Mesodermal cell (in vitro differentiated cells): ENCODE measurements at regions not wholly inside any gene's neighbourhood (a gene's known extent, or its start where the extent isn't known, plus 50 kb on each side); places are given as distances from the start of the nearest gene placed in this dataset.
"Not testable (repeated sequence)": the region's sequence is repeated elsewhere in the genome, so short reads cannot be mapped to it uniquely, and the experiment has no call there.

ENCODE experiments used
- H3K27ac ChIP-seq: 2 replicates; pipeline ENCODE4 v1.7.0; 2013; ENCODE audit warnings: mild to moderate bottlenecking, low read depth, low read length, moderate library complexity; ENCODE audit not compliant: severe bottlenecking
- H3K36me3 ChIP-seq: 2 replicates; pipeline ENCODE4 v1.7.1; 2013; ENCODE audit warnings: mild to moderate bottlenecking, low read length, moderate library complexity; ENCODE audit not compliant: control insufficient read depth, insufficient read depth
- H3K4me1 ChIP-seq: one replicate; pipeline ENCODE4 v1.7.1; 2013; ENCODE audit warnings: mild to moderate bottlenecking, low read length; ENCODE audit not compliant: insufficient read depth, control insufficient read depth, poor library complexity, severe bottlenecking
- H3K4me3 ChIP-seq: 2 replicates; pipeline ENCODE4 v1.7.0; 2013; ENCODE audit warnings: low read length, control low read depth, mild to moderate bottlenecking; ENCODE audit not compliant: insufficient read depth, poor library complexity, severe bottlenecking; ENCODE audit errors: extremely low read depth
- H3K9me3 ChIP-seq: 2 replicates; pipeline ENCODE4 v1.7.1; 2013; ENCODE audit warnings: mild to moderate bottlenecking, low read length, moderate library complexity; ENCODE audit not compliant: control insufficient read depth
- WGBS, 2 experiments: methylation state at CpG; one replicate each; pipeline ENCODE4 v1.1.5; 2013; ENCODE audit warnings: missing lambda C conversion rate in 2 of 2; ENCODE audit not compliant: insufficient coverage in 2 of 2; 5-methylcytosine and 5-hydroxymethylcytosine counted together

DNA sequence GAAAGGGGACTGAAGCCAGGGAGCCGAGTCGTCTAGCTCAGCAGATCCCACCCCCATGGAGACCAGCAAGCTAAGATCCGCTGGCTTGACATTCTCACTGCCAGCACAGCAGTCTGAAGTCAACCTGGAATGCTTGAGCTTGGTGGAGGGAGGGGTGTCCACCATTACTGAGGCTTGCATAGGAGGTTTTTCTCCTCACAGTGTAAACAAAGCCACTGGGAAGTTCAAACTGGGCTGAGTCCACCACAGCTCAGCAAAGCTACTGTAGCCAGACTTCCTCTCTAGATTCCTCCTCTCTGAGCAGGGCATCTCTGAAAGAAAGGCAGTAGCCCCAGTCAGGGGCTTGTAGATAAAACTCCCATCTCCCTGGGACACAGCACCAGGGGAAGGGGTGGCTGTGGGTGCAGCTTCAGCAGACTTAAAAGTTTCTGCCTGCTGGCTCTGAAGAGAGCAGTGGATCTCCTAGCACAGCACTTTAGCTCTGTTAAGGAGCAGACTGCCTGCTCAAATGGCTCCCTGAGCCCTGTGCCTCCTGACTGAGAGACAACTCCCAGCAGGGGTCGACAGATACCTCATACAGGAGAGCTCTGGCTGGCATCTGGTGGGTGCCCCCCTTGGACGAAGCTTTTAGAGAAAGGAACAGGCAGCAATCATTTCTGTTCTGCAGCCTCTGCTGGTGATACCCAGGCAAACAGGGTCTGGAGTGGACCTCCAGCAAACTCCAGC, 942.0 kb upstream of the ROBO1 start:
- not testable (repeated sequence) for H3K36me3 ChIP-seq, H3K4me3 ChIP-seq, H3K4me1 ChIP-seq, H3K27ac ChIP-seq
- 75 to 93% methylated on average over 2 to 4 of the region's 5 CpGs for WGBS, 2 experiments
- H3K9me3 ChIP-seq, result peaks cover 12% of the 10 kb centered on the region

DNA sequence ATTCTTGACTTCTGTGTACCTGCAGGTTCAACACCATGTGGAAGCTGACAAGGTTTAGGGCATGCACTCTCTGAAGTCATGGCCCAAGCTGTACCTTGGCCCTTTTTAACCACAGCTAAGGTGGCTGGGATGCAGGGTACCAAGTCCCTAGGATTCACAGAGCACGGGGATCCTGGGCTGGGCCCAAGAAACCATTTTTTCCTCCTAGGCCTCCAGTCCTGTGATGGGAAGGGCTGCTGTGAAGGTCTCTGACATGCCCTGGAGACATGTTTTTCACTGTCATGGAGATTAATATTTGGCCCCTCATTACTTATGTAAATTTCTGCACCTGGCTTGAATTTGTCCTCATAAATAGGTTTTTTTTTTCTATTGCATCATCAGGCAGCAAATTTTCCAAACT, 937.5 kb upstream of the ROBO1 start:
- Histone ChIP-seq H3K4me1 (no peaks in the 10 kb centered on the region), H3K36me3 (no peaks in the 10 kb centered on the region), H3K9me3 (peaks cover 12% of the 10 kb centered on the region), H3K4me3 (no peak overlapping the region), H3K27ac (no peak overlapping the region)
- 100% methylated on average over 1 of the region's 1 CpG; no CpG with 5 or more reads in 1 of the 2 experiments for WGBS, 2 experiments

DNA sequence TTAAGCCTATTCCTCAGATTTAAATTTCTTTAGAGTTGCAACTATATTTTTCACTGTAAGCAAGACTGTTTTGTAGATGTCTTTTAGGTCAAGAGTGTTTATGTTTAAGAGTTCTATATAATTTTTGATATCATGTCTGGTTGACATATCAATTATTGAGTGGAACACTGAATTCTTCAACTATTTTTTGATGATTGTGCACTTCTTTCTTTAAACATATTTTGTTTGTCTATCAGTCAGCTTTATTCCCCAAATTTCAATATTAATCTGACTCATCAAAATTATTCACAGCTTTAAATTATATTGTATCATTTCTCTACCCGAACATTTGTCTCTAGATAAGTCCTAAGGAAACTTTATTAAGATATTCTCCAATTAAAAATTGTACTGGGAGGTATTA, 933.6 kb upstream of the ROBO1 start:
- no CpG with 5 or more reads among the region's 1 CpG for WGBS, 2 experiments
- no peaks in the 10 kb centered on the region for H3K36me3 ChIP-seq
- no peak overlapping the region for H3K4me3 ChIP-seq
- peaks cover 12% of the 10 kb centered on the region for H3K9me3 ChIP-seq
- H3K4me1 ChIP-seq, result no peaks in the 10 kb centered on the region
- H3K27ac ChIP-seq, result no peak overlapping the region

DNA sequence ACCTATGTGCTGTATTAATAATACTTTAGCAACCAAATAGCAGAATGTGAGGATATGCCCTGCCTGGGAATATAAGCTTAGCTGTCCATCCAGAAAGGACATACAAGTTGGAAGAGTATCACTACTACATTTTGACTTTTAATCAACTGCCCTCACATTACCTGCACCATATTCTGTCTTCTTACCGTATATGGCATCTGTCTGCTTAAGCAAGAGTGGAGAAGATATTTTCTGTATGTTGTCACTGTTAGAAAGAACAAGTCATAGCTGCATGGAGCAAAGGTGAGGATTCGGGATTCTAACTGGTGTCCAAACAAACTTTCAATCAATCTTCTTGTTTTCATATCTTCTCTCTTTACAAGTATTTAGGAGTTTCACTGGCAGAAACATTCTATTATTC, 929.5 kb upstream of the ROBO1 start:
- no CpG with 5 or more reads among the region's 2 CpGs for WGBS, 2 experiments
- H3K27ac ChIP-seq, result no peak overlapping the region
- H3K9me3 ChIP-seq, result no peaks in the 10 kb centered on the region
- H3K36me3 ChIP-seq, result no peaks in the 10 kb centered on the region
- H3K4me3 ChIP-seq, result no peak overlapping the region
- no peaks in the 10 kb centered on the region for H3K4me1 ChIP-seq

DNA sequence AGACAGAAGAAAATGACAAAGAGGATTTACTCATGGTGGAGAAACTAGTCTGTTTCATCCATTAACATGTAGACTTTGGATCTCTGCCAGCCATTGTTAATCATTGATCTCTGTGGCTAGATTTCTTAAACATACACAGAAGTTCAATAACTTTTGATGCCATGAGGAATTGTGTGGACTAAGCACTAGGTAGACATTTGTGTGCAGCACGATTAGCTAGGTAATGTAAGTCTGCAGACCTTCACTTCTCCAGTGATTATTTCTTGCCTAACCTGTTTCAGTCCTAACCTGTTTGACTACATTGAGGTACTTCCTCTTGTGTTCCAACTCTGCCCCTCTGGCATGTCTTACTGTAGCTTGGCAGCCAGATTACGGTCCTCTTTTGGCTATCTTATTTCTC, 928.5 kb upstream of the ROBO1 start:
- no peak overlapping the region for H3K27ac ChIP-seq
- 71 to 100% methylated on average over 1 to 2 of the region's 2 CpGs for WGBS, 2 experiments
- H3K9me3 ChIP-seq, result no peaks in the 10 kb centered on the region
- no peak overlapping the region for H3K4me3 ChIP-seq
- no peaks in the 10 kb centered on the region for H3K36me3 ChIP-seq
- H3K4me1 ChIP-seq, result no peaks in the 10 kb centered on the region

DNA sequence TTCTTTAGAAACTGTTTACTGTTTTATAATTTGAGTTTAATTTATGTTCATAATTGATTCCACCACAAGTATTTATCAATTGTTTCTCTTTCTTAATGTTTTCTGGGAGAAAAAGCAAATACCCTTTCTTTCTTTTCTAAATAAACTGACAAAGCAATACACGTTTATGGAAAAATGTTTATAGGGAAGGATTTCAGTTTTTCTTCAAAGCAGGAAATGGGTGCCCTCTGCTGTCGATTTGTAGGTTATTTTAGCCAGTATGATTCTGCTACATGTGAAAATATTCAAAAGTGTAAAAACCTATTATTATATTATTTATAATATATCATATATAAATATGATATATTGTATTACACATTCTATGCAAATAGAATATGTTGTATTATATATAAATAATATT, 921.0 kb upstream of the ROBO1 start:
- no CpG with 5 or more reads among the region's 2 CpGs for WGBS, 2 experiments
- Histone ChIP-seq H3K27ac (no peak overlapping the region), H3K36me3 (no peaks in the 10 kb centered on the region), H3K4me1 (no peaks in the 10 kb centered on the region), H3K4me3 (no peak overlapping the region), H3K9me3 (no peaks in the 10 kb centered on the region)

DNA sequence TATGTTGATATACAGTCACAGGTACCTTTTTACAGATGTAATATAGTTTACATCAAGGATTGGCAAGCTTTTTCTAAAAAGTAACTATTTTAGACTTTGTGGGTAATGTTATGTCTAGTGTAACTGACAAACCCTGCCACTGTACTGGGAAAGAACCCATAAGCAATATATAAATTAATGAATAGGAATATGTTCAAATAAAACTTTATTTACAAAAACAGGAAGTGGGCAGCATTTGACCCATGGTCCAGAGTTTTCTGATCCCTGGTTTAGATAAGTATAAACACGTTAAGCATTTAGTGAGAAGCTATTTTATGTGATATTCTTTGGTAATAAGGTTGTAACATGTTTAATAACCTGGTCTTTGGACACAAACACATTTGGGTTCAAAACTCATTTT, 915.2 kb upstream of the ROBO1 start:
- Histone ChIP-seq H3K9me3 (no peaks in the 10 kb centered on the region), H3K4me1 (no peaks in the 10 kb centered on the region), H3K4me3 (no peak overlapping the region), H3K36me3 (no peaks in the 10 kb centered on the region), H3K27ac (no peak overlapping the region)
- 100% methylated on average over 1 of the region's 1 CpG; no CpG with 5 or more reads in 1 of the 2 experiments for WGBS, 2 experiments

DNA sequence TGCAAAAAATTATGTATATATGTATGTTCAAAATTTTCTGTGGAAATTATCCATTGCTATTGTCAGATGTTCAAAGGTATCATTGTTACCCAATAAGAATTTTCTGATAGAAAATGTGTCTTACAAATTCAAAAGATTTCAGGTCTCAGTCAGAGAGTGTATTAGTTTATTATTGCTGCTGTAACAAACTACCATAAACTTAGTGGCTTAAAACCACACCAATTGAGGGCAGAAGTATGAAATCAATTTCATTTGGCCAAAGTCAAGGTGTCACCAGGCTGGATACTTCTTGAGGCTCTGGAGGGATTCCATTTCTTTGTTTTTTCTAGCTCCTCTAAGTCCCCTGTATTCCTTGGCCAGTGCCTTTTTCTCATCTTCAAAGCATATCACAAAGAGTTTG, 914.4 kb upstream of the ROBO1 start:
- H3K9me3 ChIP-seq, result no peaks in the 10 kb centered on the region
- no peaks in the 10 kb centered on the region for H3K4me1 ChIP-seq
- no peak overlapping the region for H3K4me3 ChIP-seq
- H3K36me3 ChIP-seq, result no peaks in the 10 kb centered on the region
- H3K27ac ChIP-seq, result no peak overlapping the region

DNA sequence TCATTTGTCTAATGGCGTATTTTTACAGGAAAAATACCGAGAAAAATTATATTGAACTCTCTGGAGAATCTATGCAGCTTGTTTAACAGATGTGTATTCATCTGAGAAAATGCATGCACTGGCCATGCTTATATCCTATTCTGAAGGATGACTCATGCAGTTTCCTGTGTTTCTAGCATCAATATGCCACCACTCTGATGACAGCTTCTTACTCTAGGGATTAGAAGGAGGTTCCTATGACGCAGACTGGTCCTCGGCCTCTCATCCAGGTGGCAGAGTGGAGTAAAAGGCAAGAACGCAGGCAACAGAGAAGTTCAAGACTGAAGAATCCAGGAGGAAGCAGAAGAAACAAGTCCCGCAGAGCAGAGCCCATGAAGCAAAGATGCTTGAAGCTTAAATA, 910.0 kb upstream of the ROBO1 start:
- no peaks in the 10 kb centered on the region for H3K36me3 ChIP-seq
- 87 to 99% methylated on average over 6 of the region's 6 CpGs for WGBS, 2 experiments
- no peaks in the 10 kb centered on the region for H3K9me3 ChIP-seq
- H3K4me3 ChIP-seq, result no peak overlapping the region
- no peak overlapping the region for H3K27ac ChIP-seq
- no peaks in the 10 kb centered on the region for H3K4me1 ChIP-seq

DNA sequence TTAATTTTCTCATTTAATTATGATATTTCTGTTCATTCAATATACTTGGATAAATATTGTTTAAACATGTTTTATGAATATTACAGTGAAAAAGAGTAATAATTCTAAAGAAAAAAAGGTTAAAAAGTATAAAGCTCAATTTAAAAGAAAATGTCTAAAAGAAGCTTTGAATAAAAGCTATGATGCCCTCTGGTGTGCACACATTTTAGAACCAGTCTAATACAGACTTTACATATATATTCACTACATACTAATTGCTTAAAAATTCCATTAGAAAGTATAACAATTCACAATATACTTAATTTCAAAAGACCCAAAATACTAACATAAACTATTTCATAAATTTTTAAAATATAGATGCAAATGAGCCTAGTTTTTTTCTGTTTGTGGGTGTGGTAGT, 909.1 kb upstream of the ROBO1 start:
- Histone ChIP-seq H3K9me3 (no peaks in the 10 kb centered on the region), H3K4me1 (no peaks in the 10 kb centered on the region), H3K36me3 (no peaks in the 10 kb centered on the region), H3K4me3 (no peak overlapping the region), H3K27ac (no peak overlapping the region)

DNA sequence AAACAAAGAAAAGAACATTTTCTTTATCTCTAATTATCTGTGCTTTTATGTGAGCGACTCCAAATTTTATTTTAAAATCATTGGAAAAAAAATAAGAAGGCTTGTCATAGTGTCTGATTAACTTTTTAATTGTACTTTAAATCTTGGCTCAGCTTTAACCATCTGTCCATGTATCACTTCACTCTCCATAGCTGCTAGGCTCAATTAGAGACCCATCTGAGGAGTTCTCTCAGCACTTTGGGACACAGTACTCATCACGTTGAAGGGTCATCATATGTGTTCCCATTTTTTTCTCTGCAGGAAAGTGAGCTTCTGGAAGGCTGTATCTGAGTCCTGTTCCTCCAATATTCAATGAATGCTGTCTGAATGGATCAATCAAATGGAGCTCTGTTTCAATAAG, 908.5 kb upstream of the ROBO1 start:
- Histone ChIP-seq H3K4me3 (no peak overlapping the region), H3K36me3 (no peaks in the 10 kb centered on the region), H3K9me3 (no peaks in the 10 kb centered on the region), H3K4me1 (no peaks in the 10 kb centered on the region), H3K27ac (no peak overlapping the region)
- 100% methylated on average over 1 of the region's 2 CpGs for WGBS, 2 experiments
